Vagina (tissue), 2 donors: ENCODE measurements at regions not wholly inside any gene's neighbourhood (a gene's known extent, or its start where the extent isn't known, plus 50 kb on each side); places are given as distances from the start of the nearest gene placed in this dataset.

ENCODE experiments used
- CTCF ChIP-seq, 3 experiments: fragments of 450-650 bp in 2 of 3; fragments of 200-600 bp in 1 of 3; sonication (generic) in 1 of 3; IDR thresholded peaks; one replicate each; pipeline ENCODE4 v1.5.1; 2017 to 2019; ENCODE audit warnings: antibody characterized with exemption in 3 of 3, mild to moderate bottlenecking in 2 of 3, moderate library complexity in 2 of 3
- POLR2A ChIP-seq, 2 donors: fragments of 450-650 bp; IDR thresholded peaks; one replicate each; pipeline ENCODE4 v1.6.1; 2017; ENCODE audit warnings: antibody characterized with exemption in 2 of 2, mild to moderate bottlenecking in 2 of 2, moderate library complexity in 2 of 2

GRCh38 chr6:100320686-100321085 lies 144.0 kb downstream of the SIM1 start:
- TF ChIP-seq CTCF (IDR thresholded peaks at IDR 0.05) (no peak), POLR2A (IDR thresholded peaks at IDR 0.05) (no peak)
